Sigmoid colon (tissue), 4 donors: ENCODE measurements at regions not wholly inside any gene's neighbourhood (a gene's known extent, or its start where the extent isn't known, plus 50 kb on each side); places are given as distances from the start of the nearest gene placed in this dataset.

Source experiments
- CTCF ChIP-seq, 4 experiments: fragments of 450-650 bp in 3 of 4; fragments of 200-600 bp in 1 of 4; IDR thresholded peaks; one replicate each; pipeline ENCODE4 v1.5.1; 2016 to 2019; ENCODE audit warnings: antibody characterized with exemption in 4 of 4, mild to moderate bottlenecking in 3 of 4, moderate library complexity in 2 of 4
- EP300 ChIP-seq, 4 donors: sonication (generic); formaldehyde crosslinking; IDR thresholded peaks; one replicate each; pipeline ENCODE4 v1.6.1; 2017; ENCODE audit warnings: antibody characterized with exemption in 4 of 4
- POLR2AphosphoS5 ChIP-seq, 4 donors: sonication (generic); formaldehyde crosslinking; IDR thresholded peaks; one replicate each; pipeline ENCODE4 v1.6.1; 2017; ENCODE audit warnings: antibody characterized with exemption in 4 of 4

GRCh38 chr21:35479065-35479448 is 430.0 kb upstream of the RUNX1 start:
- TF ChIP-seq CTCF (IDR thresholded peaks at IDR 0.05) = no peak
- no peak for TF ChIP-seq POLR2AphosphoS5 (IDR thresholded peaks at IDR 0.05)
- TF ChIP-seq EP300 (IDR thresholded peaks at IDR 0.05) = no peak
